Neural progenitor cell (in vitro differentiated cells): ENCODE measurements at regions not wholly inside any gene's neighbourhood (a gene's known extent, or its start where the extent isn't known, plus 50 kb on each side); places are given as distances from the start of the nearest gene placed in this dataset.

ENCODE experiments used
- EZH2 ChIP-seq: fragments of 200-600 bp; sonication (generic); IDR thresholded peaks from 2 replicates; pipeline ENCODE4 v1.6.1; 2017; ENCODE audit warnings: antibody characterized with exemption, mild to moderate bottlenecking, moderate library complexity
- TF ChIP-seq, protein P1 (sequence below): fragments of 200-600 bp; sonication (generic); IDR thresholded peaks from 2 replicates; pipeline ENCODE4 v1.5.1; 2017; ENCODE audit warnings: antibody characterized with exemption, mild to moderate bottlenecking

GRCh38 chr11:90590286-90590685, 367.4 kb upstream of the CHORDC1 start:
- TF ChIP-seq, protein P1, sequence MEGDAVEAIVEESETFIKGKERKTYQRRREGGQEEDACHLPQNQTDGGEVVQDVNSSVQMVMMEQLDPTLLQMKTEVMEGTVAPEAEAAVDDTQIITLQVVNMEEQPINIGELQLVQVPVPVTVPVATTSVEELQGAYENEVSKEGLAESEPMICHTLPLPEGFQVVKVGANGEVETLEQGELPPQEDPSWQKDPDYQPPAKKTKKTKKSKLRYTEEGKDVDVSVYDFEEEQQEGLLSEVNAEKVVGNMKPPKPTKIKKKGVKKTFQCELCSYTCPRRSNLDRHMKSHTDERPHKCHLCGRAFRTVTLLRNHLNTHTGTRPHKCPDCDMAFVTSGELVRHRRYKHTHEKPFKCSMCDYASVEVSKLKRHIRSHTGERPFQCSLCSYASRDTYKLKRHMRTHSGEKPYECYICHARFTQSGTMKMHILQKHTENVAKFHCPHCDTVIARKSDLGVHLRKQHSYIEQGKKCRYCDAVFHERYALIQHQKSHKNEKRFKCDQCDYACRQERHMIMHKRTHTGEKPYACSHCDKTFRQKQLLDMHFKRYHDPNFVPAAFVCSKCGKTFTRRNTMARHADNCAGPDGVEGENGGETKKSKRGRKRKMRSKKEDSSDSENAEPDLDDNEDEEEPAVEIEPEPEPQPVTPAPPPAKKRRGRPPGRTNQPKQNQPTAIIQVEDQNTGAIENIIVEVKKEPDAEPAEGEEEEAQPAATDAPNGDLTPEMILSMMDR: no peak
- TF ChIP-seq EZH2: no peak
